Stromal cell of bone marrow (primary cell): ENCODE measurements at regions not wholly inside any gene's neighbourhood (a gene's known extent, or its start where the extent isn't known, plus 50 kb on each side); places are given as distances from the start of the nearest gene placed in this dataset.

Experiments used
- DNase-seq: peaks from one replicate; pipeline ENCODE4 v3.0.0-alpha.2; 2012; ENCODE audit warnings: low read depth

GRCh38 chr2:219998107-219998506 is 370.7 kb downstream of the SLC4A3 start:
- DNase-seq, result no peak

DNA sequence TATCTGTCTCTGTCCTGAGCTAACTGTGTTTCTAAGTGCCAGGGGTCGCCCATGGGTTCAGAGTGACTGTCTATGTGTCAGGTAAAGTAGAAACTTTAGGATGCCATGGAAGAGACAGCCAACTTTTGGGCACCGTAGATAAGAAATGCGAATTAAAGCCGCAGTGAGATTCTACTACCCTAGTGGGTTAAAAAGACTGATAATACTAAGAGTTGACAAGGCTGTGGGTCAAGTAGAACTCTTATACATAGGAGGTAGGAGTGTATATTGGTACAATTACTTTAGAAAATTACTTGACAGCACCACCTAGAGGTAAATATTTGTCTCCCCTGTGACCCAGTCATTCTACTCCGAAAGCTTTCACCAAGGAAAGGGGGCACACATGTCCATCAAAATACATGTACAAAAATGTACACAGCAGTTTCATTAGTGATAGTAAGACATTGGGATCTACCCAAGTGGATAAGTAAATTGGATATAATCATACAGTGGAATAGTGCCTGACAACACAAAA is 371.3 kb downstream of the SLC4A3 start:
- DNase-seq, result no peak

- DNase-seq, result no peak
Observed at GRCh38 chr2:220000080-220000479, 372.6 kb downstream of the SLC4A3 start.

- DNase-seq, result no peak
Observed at GRCh38 chr2:220000586-220000985, 373.2 kb downstream of the SLC4A3 start.

DNA sequence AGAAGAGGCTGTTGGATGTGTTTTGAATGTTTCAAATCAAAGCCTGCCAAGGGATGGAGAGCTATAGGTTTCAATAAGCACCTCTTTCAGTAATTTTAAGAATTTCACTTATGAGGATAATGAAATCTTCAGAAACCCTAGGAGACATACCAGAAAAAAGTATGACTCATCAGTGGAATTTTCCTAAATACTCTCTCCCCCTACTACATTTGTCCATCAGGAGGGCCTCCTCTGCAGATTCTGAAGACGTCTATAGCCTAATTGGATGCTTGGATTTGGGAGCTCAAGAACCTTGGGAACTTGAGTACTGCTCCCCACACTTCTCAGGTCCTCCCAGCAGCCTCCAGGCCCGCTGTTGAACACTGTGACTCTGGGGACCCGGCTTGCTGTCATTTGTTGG is 374.3 kb downstream of the SLC4A3 start:
- DNase-seq, result no peak

- DNase-seq, result no peak
Observed at GRCh38 chr2:220002251-220002650, 374.8 kb downstream of the SLC4A3 start.

DNA sequence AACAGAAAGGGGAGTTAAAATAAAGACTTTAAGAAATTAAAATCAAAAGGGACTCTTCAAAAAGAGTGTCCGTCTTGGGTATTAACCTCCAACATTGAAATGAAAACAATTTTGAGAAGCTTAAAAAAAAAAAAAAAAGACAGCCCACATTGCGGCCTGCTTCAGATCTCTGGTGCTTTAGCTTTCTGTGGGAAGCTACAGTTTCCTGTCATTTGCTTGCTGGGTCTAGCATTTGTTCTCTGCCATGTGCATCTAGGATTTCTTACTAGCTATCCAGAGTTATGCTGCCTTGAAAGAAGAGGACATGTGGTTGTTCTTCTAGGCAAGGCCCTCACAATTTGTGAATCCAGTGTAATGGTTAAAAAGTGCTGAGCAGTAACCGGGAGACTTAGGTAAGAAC is 375.3 kb downstream of the SLC4A3 start:
- no peak for DNase-seq

DNA sequence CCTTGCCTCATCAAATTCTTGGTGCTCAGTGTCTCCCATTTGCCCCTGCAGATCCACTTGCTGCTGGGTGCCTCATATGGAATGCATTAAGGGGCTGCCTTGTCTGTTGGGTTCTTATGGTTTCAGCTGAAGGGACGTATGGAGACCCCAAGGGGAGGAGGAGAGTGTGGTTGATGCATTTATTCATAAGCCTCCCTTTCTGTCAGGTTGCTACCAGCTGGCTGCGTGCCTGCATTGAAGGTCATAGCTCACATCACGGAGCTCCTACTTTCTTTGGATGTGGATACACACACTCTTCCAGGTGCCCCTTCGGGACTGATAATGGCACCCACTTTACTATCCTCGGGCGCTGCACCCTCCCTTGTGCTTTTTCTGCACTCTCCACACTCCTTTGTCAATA is 377.9 kb downstream of the SLC4A3 start:
- no peak for DNase-seq

GRCh38 chr2:220006152-220006621 is 378.8 kb downstream of the SLC4A3 start:
- DNase-seq, result peak; percentile 52

GRCh38 chr2:220011859-220012258 is 384.4 kb downstream of the SLC4A3 start:
- no peak for DNase-seq

- DNase-seq, result no peak
Observed at GRCh38 chr2:220014961-220015360, 387.5 kb downstream of the SLC4A3 start.

GRCh38 chr2:220015576-220015975 is 388.1 kb downstream of the SLC4A3 start:
- no peak for DNase-seq

DNA sequence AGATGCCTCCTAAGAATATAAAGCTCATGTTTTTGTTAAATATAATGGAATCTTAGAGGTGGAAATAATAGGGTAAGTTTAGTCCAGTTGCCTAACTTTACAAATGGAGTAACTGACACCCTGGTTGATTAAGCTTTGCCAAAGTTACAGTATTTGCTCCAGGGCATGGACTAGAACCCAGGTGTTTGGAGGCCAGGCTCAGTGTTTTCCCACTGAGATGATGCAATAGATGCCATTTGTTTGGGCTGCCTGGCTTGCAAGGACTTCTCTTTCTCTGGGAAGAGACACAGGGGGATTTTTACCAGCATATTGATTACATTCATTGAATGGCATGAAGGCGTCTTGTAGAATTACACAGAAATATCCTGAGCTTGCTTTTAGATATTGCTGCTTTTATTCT is 397.8 kb downstream of the SLC4A3 start:
- DNase-seq, result no peak

GRCh38 chr2:220029013-220029412 is 401.6 kb downstream of the SLC4A3 start:
- peak; percentile 13 for DNase-seq

DNA sequence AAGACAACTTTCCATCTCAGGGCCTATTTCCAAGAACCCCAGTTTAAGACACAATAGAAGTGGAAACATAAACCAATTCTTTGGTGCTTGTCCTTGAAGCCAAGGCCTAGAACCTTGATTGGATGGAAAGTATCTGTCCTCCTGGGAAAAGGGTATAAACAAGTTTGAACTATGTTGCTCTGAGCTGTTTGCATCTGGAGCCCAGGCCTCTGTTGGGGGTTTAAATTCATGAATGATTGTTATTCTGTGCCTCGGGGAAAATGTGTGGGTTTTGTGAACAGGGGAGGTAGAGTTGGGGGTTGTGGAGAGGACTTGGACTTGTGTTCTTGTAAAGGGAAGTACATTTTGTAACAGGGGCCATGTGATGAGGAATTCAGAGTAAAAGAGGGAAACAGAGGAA is 406.1 kb downstream of the SLC4A3 start:
- DNase-seq, result no peak

GRCh38 chr2:220034426-220035130 is 407.1 kb downstream of the SLC4A3 start:
- peak; percentile 14 for DNase-seq

GRCh38 chr2:220036431-220036830 is 409.0 kb downstream of the SLC4A3 start:
- peak; percentile 13 for DNase-seq

DNA sequence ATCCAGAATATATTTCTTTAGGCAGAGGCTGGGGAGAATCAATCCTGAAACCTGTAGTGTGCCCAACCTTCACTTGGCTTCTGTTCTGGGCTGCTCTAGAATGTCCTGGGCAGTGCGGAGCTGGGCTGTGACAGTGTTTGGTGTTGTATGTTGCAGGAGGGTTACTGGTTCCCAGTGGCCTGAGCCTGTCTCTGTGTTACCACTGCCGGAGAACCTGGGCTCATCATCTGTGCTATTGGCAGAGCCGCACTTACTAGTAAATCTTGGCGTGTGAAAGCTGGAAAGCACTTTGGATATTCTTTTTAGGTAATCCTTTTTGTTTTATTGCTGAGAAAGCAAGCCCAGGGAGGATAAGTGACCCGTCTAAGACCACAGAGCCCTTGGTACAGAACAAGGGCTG is 412.9 kb downstream of the SLC4A3 start:
- DNase-seq, result no peak

GRCh38 chr2:220041447-220041846 is 414.0 kb downstream of the SLC4A3 start:
- no peak for DNase-seq

GRCh38 chr2:220043155-220043989 is 415.9 kb downstream of the SLC4A3 start:
- no peak for DNase-seq

GRCh38 chr2:220043990-220044335 is 416.5 kb downstream of the SLC4A3 start:
- no peak for DNase-seq

GRCh38 chr2:220044383-220044782 is 417.0 kb downstream of the SLC4A3 start:
- DNase-seq, result no peak

GRCh38 chr2:220046507-220046906 is 419.1 kb downstream of the SLC4A3 start:
- no peak for DNase-seq
